ENCODE measurements at regions not wholly inside any gene's neighbourhood (a gene's known extent, or its start where the extent isn't known, plus 50 kb on each side); places are given as distances from the start of the nearest gene placed in this dataset.

GRCh38 chr6:169943241-169944060 is 192.0 kb downstream of the ERMARD start:
- DNase-seq (ENCODE audit: low spot score) = no peak

- no peak for DNase-seq (ENCODE audit: low spot score)
Observed at GRCh38 chr6:169942173-169942572, 190.8 kb downstream of the ERMARD start.

- DNase-seq (ENCODE audit: low spot score) = no peak
Observed at GRCh38 chr6:169940481-169941271, 189.3 kb downstream of the ERMARD start.

GRCh38 chr6:169939554-169940164 is 188.2 kb downstream of the ERMARD start:
- no peak for DNase-seq (ENCODE audit: low spot score)

GRCh38 chr6:169938731-169939130 is 187.3 kb downstream of the ERMARD start:
- DNase-seq (ENCODE audit: low spot score) = no peak

- no peak for DNase-seq (ENCODE audit: low spot score)
Observed at GRCh38 chr6:169938262-169938701, 186.9 kb downstream of the ERMARD start.

GRCh38 chr6:169937389-169938261 is 186.2 kb downstream of the ERMARD start:
- DNase-seq (ENCODE audit: low spot score) = no peak

GRCh38 chr6:169936355-169936975 is 185.0 kb downstream of the ERMARD start:
- DNase-seq (ENCODE audit: low spot score) = no peak

- no peak for DNase-seq (ENCODE audit: low spot score)
Observed at GRCh38 chr6:169935861-169936260, 184.4 kb downstream of the ERMARD start.

- no peak for DNase-seq (ENCODE audit: low spot score)
Observed at GRCh38 chr6:169935348-169935718, 183.9 kb downstream of the ERMARD start.

- no peak for DNase-seq (ENCODE audit: low spot score)
Observed at GRCh38 chr6:169934699-169935347, 183.4 kb downstream of the ERMARD start.

GRCh38 chr6:169933839-169934698 is 182.6 kb downstream of the ERMARD start:
- no peak for DNase-seq (ENCODE audit: low spot score)

- no peak for DNase-seq (ENCODE audit: low spot score)
Observed at GRCh38 chr6:169933251-169933821, 181.9 kb downstream of the ERMARD start.

GRCh38 chr6:169932491-169932890 is 181.1 kb downstream of the ERMARD start:
- no peak for DNase-seq (ENCODE audit: low spot score)

GRCh38 chr6:169931261-169931660 is 179.8 kb downstream of the ERMARD start:
- DNase-seq (ENCODE audit: low spot score) = no peak

- no peak for DNase-seq (ENCODE audit: low spot score)
Observed at GRCh38 chr6:169930799-169931198, 179.4 kb downstream of the ERMARD start.

- no peak for DNase-seq (ENCODE audit: low spot score)
Observed at GRCh38 chr6:169927711-169928110, 176.3 kb downstream of the ERMARD start.

- DNase-seq (ENCODE audit: low spot score) = no peak
Observed at GRCh38 chr6:169926617-169927417, 175.4 kb downstream of the ERMARD start.

Measured in hematopoietic multipotent progenitor cell treated with erythropoietin and hydrocortisone succinate and interleukin-3 and kit ligand, for 17 days (in vitro differentiated cells).